Neutrophil (primary cell): ENCODE measurements at regions not wholly inside any gene's neighbourhood (a gene's known extent, or its start where the extent isn't known, plus 50 kb on each side); places are given as distances from the start of the nearest gene placed in this dataset.

ENCODE experiments used
- H3K27ac ChIP-seq: fragments of 200-600 bp; sonication (generic); 2 replicates; pipeline ENCODE4 v1.5.1; 2016; ENCODE audit warnings: mild to moderate bottlenecking, moderate library complexity
- H3K27me3 ChIP-seq: fragments of 200-600 bp; sonication (generic); 2 replicates; pipeline ENCODE4 v1.6.0; 2016; ENCODE audit warnings: mild to moderate bottlenecking
- H3K36me3 ChIP-seq: fragments of 200-600 bp; sonication (generic); 2 replicates; pipeline ENCODE4 v1.5.1; 2017
- H3K4me1 ChIP-seq, 2 experiments: fragments of 200-600 bp in 1 of 2; sonication (generic) in 1 of 2; 1 replicate in 1 of 2; 2 replicates in 1 of 2; pipeline versions ENCODE4 v1.5.1 to v1.6.1; 2013 to 2016; ENCODE audit warnings: low read depth in 1 of 2, low read length in 1 of 2, mild to moderate bottlenecking in 1 of 2, moderate library complexity in 1 of 2; ENCODE audit not compliant: control insufficient read depth in 1 of 2, insufficient read depth in 1 of 2
- H3K4me3 ChIP-seq, 2 experiments: fragments of 200-600 bp in 1 of 2; sonication (generic) in 1 of 2; 1 replicate in 1 of 2; 2 replicates in 1 of 2; pipeline ENCODE4 v1.5.1; 2013 to 2016; ENCODE audit warnings: low read depth in 1 of 2, low read length in 1 of 2, mild to moderate bottlenecking in 1 of 2, moderate library complexity in 1 of 2
- H3K9me3 ChIP-seq: fragments of 200-600 bp; sonication (generic); 2 replicates; pipeline ENCODE4 v1.5.1; 2016
- TF ChIP-seq, protein P1 (sequence below): fragments of 200-600 bp; sonication (generic); IDR thresholded peaks from 2 replicates; pipeline ENCODE4 v1.5.1; 2016; ENCODE audit warnings: antibody characterized with exemption

DNA sequence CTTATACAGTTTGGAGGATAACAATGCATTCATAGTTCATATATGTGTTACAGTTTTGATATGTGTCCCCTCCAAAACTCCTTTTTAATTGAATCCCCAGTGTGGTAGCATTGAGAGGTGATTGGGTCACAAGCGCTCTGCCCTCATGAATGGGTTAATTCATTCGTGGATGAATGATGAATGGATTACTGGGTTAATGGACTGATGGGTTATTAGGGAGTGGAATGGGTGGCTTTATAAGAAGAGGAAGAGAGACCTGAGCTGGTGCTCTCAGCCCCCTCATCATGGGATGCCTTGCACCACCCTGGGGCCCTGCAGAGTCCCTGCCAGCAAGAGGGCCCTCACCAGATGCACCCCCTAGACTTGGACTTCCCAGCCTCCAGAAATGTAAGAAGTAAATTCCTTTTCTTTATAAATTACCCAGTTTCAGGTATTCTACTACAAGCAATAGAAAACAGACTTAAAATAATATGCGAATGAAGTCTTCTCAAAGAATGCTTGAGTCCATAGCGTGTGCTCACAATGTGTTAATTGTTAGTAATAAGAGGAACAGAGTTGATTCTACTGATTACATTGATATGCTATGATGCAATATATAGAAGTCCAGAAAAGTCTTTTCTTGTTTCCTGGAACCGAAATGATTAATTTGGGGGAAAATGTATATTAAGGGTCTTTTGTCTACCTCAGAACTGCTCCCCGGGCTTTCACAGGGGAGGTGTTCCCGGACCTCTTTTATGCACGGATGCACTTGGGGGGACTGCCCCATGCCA lies 190.2 kb downstream of the ERCC6L2 start:
- Histone ChIP-seq H3K36me3 (no peaks in the 10 kb centered on the region), H3K4me1 (peaks cover 0 to 5% of the 10 kb centered on the region in 2 experiments), H3K4me3 (no peak overlapping the region), H3K27me3 (no peaks in the 10 kb centered on the region), H3K9me3 (no peaks in the 10 kb centered on the region), H3K27ac (no peak overlapping the region)
- TF ChIP-seq, protein P1, sequence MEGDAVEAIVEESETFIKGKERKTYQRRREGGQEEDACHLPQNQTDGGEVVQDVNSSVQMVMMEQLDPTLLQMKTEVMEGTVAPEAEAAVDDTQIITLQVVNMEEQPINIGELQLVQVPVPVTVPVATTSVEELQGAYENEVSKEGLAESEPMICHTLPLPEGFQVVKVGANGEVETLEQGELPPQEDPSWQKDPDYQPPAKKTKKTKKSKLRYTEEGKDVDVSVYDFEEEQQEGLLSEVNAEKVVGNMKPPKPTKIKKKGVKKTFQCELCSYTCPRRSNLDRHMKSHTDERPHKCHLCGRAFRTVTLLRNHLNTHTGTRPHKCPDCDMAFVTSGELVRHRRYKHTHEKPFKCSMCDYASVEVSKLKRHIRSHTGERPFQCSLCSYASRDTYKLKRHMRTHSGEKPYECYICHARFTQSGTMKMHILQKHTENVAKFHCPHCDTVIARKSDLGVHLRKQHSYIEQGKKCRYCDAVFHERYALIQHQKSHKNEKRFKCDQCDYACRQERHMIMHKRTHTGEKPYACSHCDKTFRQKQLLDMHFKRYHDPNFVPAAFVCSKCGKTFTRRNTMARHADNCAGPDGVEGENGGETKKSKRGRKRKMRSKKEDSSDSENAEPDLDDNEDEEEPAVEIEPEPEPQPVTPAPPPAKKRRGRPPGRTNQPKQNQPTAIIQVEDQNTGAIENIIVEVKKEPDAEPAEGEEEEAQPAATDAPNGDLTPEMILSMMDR = no peak

DNA sequence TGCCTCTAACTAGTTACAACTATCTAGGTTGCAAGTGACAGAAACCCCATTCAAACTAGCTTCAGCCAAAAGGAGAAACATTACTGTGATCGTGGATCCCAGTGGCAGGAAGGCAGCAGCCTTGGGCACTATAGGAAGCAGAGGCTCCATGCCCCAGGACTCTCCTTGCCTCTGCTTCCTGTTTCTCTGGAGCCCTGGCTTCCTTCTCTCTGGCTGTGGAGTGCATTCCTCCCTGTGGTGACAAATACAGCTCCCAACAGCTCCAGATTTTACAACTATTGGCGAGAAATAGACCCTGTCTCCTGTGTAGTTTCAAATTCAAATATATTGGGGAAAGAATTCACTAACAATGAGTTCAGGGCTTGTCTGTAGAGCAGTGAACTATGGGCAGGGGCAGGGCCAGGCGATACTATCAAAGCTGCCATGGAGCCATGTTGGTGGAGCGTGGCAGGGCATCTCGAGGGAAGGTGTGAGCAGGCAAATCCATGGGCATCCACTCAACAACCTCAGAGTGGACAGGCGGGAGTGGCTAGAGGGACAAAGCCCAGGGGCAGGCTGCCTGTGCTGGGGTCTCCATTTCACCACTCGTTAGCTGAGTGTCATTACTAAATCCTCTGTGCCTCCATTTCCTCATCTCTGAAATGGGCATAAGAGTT lies 189.5 kb downstream of the ERCC6L2 start:
- peaks cover 0 to 5% of the 10 kb centered on the region in 2 experiments for H3K4me1 ChIP-seq

DNA sequence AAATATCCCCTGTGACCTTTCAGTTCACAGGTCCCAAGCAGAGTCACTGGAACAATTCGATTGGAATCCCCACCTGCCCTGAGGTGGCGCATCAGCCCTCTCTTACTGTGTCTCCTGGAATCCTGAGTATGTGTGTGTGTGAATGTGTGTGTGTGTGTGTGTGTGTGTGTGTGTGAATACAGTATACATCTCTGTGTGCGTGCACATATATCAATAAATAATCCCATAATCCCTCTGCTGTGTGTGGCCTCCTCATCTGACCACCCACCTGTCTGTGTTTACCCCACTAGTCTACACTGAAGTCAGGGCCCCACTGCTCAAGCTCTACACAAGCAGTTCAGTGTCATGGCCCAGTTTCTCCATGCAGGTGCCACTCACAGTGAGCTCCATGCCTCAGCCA lies 187.4 kb downstream of the ERCC6L2 start:
- Histone ChIP-seq H3K36me3 (no peaks in the 10 kb centered on the region), H3K27me3 (no peaks in the 10 kb centered on the region), H3K9me3 (no peaks in the 10 kb centered on the region), H3K4me1 (peaks cover 0 to 5% of the 10 kb centered on the region in 2 experiments), H3K4me3 (no peak overlapping the region), H3K27ac (no peak overlapping the region)
- TF ChIP-seq, protein P1 = no peak

More for the DNA sequence above, 189.5 kb downstream of the ERCC6L2 start:
- TF ChIP-seq, protein P1 = no peak
- Histone ChIP-seq H3K9me3 (no peaks in the 10 kb centered on the region), H3K36me3 (no peaks in the 10 kb centered on the region), H3K27me3 (no peaks in the 10 kb centered on the region), H3K4me3 (no peak overlapping the region), H3K27ac (no peak overlapping the region)

DNA sequence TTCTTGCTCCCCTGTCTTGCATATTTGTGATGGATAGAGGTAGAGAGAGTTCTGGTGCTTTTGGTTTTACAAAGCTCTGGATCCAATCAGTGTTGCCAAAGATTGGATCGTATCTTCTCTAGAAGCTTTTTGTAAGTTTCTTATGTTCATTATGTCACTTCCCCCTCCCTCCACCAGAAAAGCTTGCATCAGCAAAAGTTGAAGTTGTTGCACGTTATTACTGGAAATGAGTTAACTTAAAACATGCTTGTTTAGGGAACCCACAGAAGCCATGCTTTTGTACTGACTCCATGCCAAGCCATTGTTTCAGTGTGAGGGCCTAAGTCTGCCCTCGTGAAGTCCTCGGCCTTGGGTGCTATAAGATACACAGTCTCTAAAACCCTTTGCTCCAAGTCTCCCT lies 186.5 kb downstream of the ERCC6L2 start:
- no peaks in the 10 kb centered on the region for H3K36me3 ChIP-seq
- TF ChIP-seq, protein P1 = no peak

DNA sequence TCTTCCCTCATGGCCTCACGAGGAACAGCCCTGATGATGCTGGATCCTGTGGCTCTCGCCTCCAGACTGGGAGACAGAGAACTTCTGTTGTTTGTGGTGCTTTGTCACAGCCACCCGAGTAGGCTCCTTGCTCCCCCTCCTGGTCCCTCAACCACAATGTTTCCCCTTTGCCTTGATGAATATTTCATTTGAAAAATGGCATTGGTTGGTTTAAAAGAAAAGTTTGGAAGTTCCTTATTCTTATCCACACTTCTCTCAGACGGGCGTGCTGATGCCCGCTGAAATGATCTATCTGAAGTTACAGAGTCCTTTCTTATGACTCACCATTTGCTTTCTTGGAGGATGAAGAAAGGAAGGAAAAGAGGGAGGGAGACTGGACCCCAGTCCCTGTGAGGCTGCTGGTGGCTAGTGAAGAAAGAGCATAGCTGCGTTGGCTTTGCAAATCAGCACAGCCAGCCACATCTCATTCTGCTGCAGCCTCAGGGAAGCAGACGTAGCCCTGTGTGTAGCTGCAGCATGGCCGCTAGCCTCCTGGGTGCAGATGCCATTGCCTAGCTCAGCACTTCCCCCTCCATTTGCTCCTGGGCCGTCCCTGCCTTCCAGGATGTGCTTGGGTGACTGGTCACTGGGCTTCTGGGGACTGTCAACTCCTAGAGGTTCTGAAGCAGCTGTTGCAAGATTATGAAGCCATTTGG lies 185.9 kb downstream of the ERCC6L2 start:
- peaks cover 0 to 5% of the 10 kb centered on the region in 2 experiments for H3K4me1 ChIP-seq
- H3K27me3 ChIP-seq = no peaks in the 10 kb centered on the region
- H3K27ac ChIP-seq = no peak overlapping the region
- TF ChIP-seq, protein P1 = no peak
- H3K4me3 ChIP-seq = no peak overlapping the region
- H3K9me3 ChIP-seq = no peaks in the 10 kb centered on the region
- H3K36me3 ChIP-seq = no peaks in the 10 kb centered on the region

More for the DNA sequence above, 186.5 kb downstream of the ERCC6L2 start:
- no peaks in the 10 kb centered on the region for H3K9me3 ChIP-seq
- peaks cover 0 to 5% of the 10 kb centered on the region in 2 experiments for H3K4me1 ChIP-seq
- no peak overlapping the region for H3K27ac ChIP-seq
- no peaks in the 10 kb centered on the region for H3K27me3 ChIP-seq
- H3K4me3 ChIP-seq = no peak overlapping the region
